H9 (cell line): ENCODE measurements at regions not wholly inside any gene's neighbourhood (a gene's known extent, or its start where the extent isn't known, plus 50 kb on each side); places are given as distances from the start of the nearest gene placed in this dataset.

Experiments used
- DNase-seq: peaks from one replicate; pipeline ENCODE4 v3.0.0-alpha.2; 2017
- H2AFZ ChIP-seq: one replicate; pipeline ENCODE4 v1.6.1; 2013; ENCODE audit warnings: mild to moderate bottlenecking, low read length, control low read depth, moderate library complexity
- H2AK5ac ChIP-seq: 2 replicates; pipeline ENCODE4 v1.6.1; 2013; ENCODE audit warnings: low read length, control low read depth, mixed read lengths; ENCODE audit not compliant: insufficient read length
- H2BK120ac ChIP-seq: one replicate; pipeline ENCODE4 v1.6.1; 2013; ENCODE audit warnings: low read depth, mild to moderate bottlenecking, low read length, control low read depth, inconsistent platforms; ENCODE audit not compliant: poor library complexity, severe bottlenecking
- H2BK12ac ChIP-seq: 2 replicates; pipeline ENCODE4 v1.6.1; 2013; ENCODE audit warnings: low read length, control low read depth, mixed read lengths, low read depth; ENCODE audit not compliant: insufficient read length
- H2BK15ac ChIP-seq: 2 replicates; pipeline ENCODE4 v1.6.1; 2013; ENCODE audit warnings: low read depth, low read length, control low read depth
- H2BK20ac ChIP-seq: one replicate; pipeline ENCODE4 v1.6.1; 2013; ENCODE audit warnings: low read depth, mild to moderate bottlenecking, low read length, control low read depth, inconsistent platforms; ENCODE audit not compliant: poor library complexity, severe bottlenecking
- H2BK5ac ChIP-seq: 2 replicates; pipeline ENCODE4 v1.6.1; 2013; ENCODE audit warnings: low read length, control low read depth, mixed read lengths; ENCODE audit not compliant: insufficient read length
- H3K14ac ChIP-seq: 2 replicates; pipeline ENCODE4 v1.6.1; 2013; ENCODE audit warnings: low read length, control low read depth; ENCODE audit not compliant: insufficient read depth
- H3K18ac ChIP-seq: 2 replicates; pipeline ENCODE4 v1.6.1; 2013; ENCODE audit warnings: low read depth, mild to moderate bottlenecking, mixed read lengths, low read length, control low read depth; ENCODE audit not compliant: insufficient read length
- H3K23ac ChIP-seq: 2 replicates; pipeline ENCODE4 v1.6.1; 2013; ENCODE audit warnings: low read length, control low read depth, mixed read lengths, low read depth; ENCODE audit not compliant: insufficient read length
- H3K23me2 ChIP-seq: 2 replicates; pipeline ENCODE4 v1.6.1; 2013; ENCODE audit warnings: low read depth, mild to moderate bottlenecking, mixed read lengths, low read length, control low read depth; ENCODE audit not compliant: insufficient read length, poor library complexity, severe bottlenecking
- H3K27ac ChIP-seq: 2 replicates; pipeline ENCODE4 v1.5.1; 2013; ENCODE audit warnings: low read length, control low read depth, mixed read lengths, low read depth; ENCODE audit not compliant: insufficient read length
- H3K27me3 ChIP-seq: 2 replicates; pipeline ENCODE4 v1.6.1; 2013; ENCODE audit warnings: low read length, control low read depth, inconsistent platforms; ENCODE audit not compliant: insufficient read depth
- H3K4ac ChIP-seq: 2 replicates; pipeline ENCODE4 v1.6.1; 2013; ENCODE audit warnings: low read depth, mild to moderate bottlenecking, control low read depth, inconsistent platforms, low read length, moderate library complexity
- H3K4me1 ChIP-seq: 2 replicates; pipeline ENCODE4 v1.6.1; 2013; ENCODE audit warnings: low read length, control low read depth, inconsistent platforms; ENCODE audit not compliant: insufficient read depth
- H3K4me2 ChIP-seq: 2 replicates; pipeline ENCODE4 v1.6.1; 2013; ENCODE audit warnings: low read length, control low read depth, mixed read lengths; ENCODE audit not compliant: insufficient read length, insufficient read depth
- H3K56ac ChIP-seq: 2 replicates; pipeline ENCODE4 v1.6.1; 2013; ENCODE audit warnings: low read depth, mild to moderate bottlenecking, mixed read lengths, low read length, control low read depth; ENCODE audit not compliant: insufficient read length
- H3K79me1 ChIP-seq: 2 replicates; pipeline ENCODE4 v1.6.1; 2013; ENCODE audit warnings: low read depth, mild to moderate bottlenecking, moderate library complexity, low read length, control low read depth, inconsistent platforms; ENCODE audit not compliant: insufficient read depth, poor library complexity, severe bottlenecking
- H3K79me2 ChIP-seq: 2 replicates; pipeline ENCODE4 v1.6.1; 2013; ENCODE audit warnings: low read length, control low read depth, inconsistent platforms; ENCODE audit not compliant: insufficient read depth
- H3K9ac ChIP-seq: 2 replicates; pipeline ENCODE4 v1.6.1; 2013; ENCODE audit warnings: low read length, control low read depth, mixed read lengths; ENCODE audit not compliant: insufficient read length; ENCODE audit errors: extremely low read depth
- H3K9me3 ChIP-seq: one replicate; pipeline ENCODE4 v1.6.1; 2013; ENCODE audit warnings: low read depth, low read length, inconsistent platforms; ENCODE audit not compliant: control insufficient read depth
- H3T11ph ChIP-seq: one replicate; pipeline ENCODE4 v1.6.1; 2013; ENCODE audit warnings: mild to moderate bottlenecking, low read length, control low read depth, inconsistent platforms
- H4K20me1 ChIP-seq: one replicate; pipeline ENCODE4 v1.6.1; 2013; ENCODE audit not compliant: control insufficient read depth, insufficient read length, insufficient read depth
- H4K5ac ChIP-seq: 2 replicates; pipeline ENCODE4 v1.6.1; 2013; ENCODE audit warnings: low read depth, mild to moderate bottlenecking, mixed read lengths, low read length, control low read depth; ENCODE audit not compliant: insufficient read length
- H4K8ac ChIP-seq: replicated peaks from 2 replicates; pipeline ENCODE4 v1.6.1; 2013; ENCODE audit warnings: low read length, control low read depth, mixed read lengths, low read depth; ENCODE audit not compliant: insufficient read length
- H4K91ac ChIP-seq: 2 replicates; pipeline ENCODE4 v1.6.1; 2013; ENCODE audit warnings: low read depth, mild to moderate bottlenecking, moderate library complexity, mixed read lengths, low read length, control low read depth; ENCODE audit not compliant: insufficient read length
- H3K27ac Mint-ChIP-seq, 3 experiments: 2 replicates in 2 of 3; 3 replicates in 1 of 3; pipeline ENCODE4 v1.8.0; 2020 to 2021; ENCODE audit warnings: mixed read lengths in 3 of 3, mild to moderate bottlenecking in 1 of 3, moderate library complexity in 1 of 3
- H3K27me3 Mint-ChIP-seq: 2 replicates; pipeline ENCODE4 v1.8.0; 2021; ENCODE audit warnings: low read depth, mild to moderate bottlenecking, moderate library complexity, mixed read lengths
- H3K36me3 Mint-ChIP-seq, 3 experiments: 2 replicates in 2 of 3; 3 replicates in 1 of 3; pipeline ENCODE4 v1.8.0; 2020 to 2021; ENCODE audit warnings: low read depth in 3 of 3, mixed read lengths in 3 of 3; ENCODE audit not compliant: insufficient read depth in 1 of 3
- H3K4me1 Mint-ChIP-seq, 2 experiments: 2 replicates each; pipeline ENCODE4 v1.8.0; 2020; ENCODE audit warnings: mixed read lengths in 2 of 2
- H3K4me3 Mint-ChIP-seq, 2 experiments: 2 replicates in 1 of 2; 3 replicates in 1 of 2; pipeline ENCODE4 v1.8.0; 2020 to 2021; ENCODE audit warnings: mild to moderate bottlenecking in 2 of 2, mixed read lengths in 2 of 2, moderate library complexity in 1 of 2
- H3K9me3 Mint-ChIP-seq, 2 experiments: 2 replicates in 1 of 2; 3 replicates in 1 of 2; pipeline ENCODE4 v1.8.0; 2020; ENCODE audit warnings: mild to moderate bottlenecking in 2 of 2, mixed read lengths in 2 of 2, moderate library complexity in 1 of 2
- WGBS: extraction: QIAGEN DNeasy Blood & Tissue Kit; methylation state at CpG from one replicate; pipeline ENCODE4 v1.1.7; 2013; ENCODE audit warnings: missing lambda C conversion rate, low lambda C conversion rate, mixed read lengths; ENCODE audit not compliant: insufficient read length; ENCODE audit errors: extremely low coverage; 5-methylcytosine and 5-hydroxymethylcytosine counted together
- TF ChIP-seq, protein P1 (sequence below): fragments of 200-600 bp; sonication (generic); conservative IDR thresholded peaks from 3 replicates; pipeline ENCODE4 v1.8.0; 2021; ENCODE audit warnings: antibody characterized with exemption, mild to moderate bottlenecking

DNA sequence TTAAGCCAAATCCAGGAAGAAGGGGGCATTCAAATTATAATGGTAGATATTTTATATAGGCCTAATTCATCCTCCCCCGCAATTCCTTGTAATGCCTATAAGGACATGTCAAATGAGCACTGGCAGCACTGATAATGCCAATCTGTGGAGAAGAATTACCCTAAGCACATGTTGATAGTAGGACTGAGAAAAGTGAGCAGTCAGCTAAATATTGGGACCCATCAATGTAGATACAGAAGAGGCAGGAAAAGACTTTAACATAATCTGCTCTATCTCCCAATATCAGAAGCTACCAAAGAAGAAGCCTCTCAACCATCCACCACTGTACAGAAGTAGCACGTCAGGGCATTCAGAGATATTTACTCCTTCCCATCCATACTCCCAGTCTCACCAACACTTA, 101.3 kb upstream of the REG3A start:
- peaks cover 6 to 8% of the 10 kb centered on the region in 2 experiments; a peak in 3 of 5 replicates for H3K9me3 Mint-ChIP-seq
- no peak overlapping the region for H3K27ac Mint-ChIP-seq
- H3K79me2 ChIP-seq = no peaks in the 10 kb centered on the region
- no peaks in the 10 kb centered on the region for H3K9me3 ChIP-seq
- no peaks in the 10 kb centered on the region for H3K27me3 ChIP-seq
- no peak overlapping the region for H2BK20ac ChIP-seq
- H3K18ac ChIP-seq = no peak overlapping the region
- H3K23ac ChIP-seq = no peak overlapping the region
- H3K36me3 Mint-ChIP-seq = peaks cover 3 to 4% (median 3%) of the 10 kb centered on the region in 3 experiments; a peak in 4 of 7 replicates
- H3T11ph ChIP-seq = no peak overlapping the region
- H2BK15ac ChIP-seq = no peak overlapping the region
- H4K91ac ChIP-seq = no peak overlapping the region
- TF ChIP-seq, protein P1, sequence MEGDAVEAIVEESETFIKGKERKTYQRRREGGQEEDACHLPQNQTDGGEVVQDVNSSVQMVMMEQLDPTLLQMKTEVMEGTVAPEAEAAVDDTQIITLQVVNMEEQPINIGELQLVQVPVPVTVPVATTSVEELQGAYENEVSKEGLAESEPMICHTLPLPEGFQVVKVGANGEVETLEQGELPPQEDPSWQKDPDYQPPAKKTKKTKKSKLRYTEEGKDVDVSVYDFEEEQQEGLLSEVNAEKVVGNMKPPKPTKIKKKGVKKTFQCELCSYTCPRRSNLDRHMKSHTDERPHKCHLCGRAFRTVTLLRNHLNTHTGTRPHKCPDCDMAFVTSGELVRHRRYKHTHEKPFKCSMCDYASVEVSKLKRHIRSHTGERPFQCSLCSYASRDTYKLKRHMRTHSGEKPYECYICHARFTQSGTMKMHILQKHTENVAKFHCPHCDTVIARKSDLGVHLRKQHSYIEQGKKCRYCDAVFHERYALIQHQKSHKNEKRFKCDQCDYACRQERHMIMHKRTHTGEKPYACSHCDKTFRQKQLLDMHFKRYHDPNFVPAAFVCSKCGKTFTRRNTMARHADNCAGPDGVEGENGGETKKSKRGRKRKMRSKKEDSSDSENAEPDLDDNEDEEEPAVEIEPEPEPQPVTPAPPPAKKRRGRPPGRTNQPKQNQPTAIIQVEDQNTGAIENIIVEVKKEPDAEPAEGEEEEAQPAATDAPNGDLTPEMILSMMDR = no peak
- no peaks in the 10 kb centered on the region for H3K79me1 ChIP-seq
- no peaks in the 10 kb centered on the region for H3K4me1 ChIP-seq
- H3K4ac ChIP-seq = no peak overlapping the region
- no peak overlapping the region for H4K8ac ChIP-seq
- H2BK120ac ChIP-seq = no peak overlapping the region
- no peak overlapping the region for H3K27ac ChIP-seq
- H3K4me1 Mint-ChIP-seq = no peaks in the 10 kb centered on the region
- no peak overlapping the region for H3K14ac ChIP-seq
- H2AFZ ChIP-seq = no peak overlapping the region
- WGBS = no CpG with 5 or more reads among the region's 2 CpGs
- no peak overlapping the region for H3K9ac ChIP-seq
- no peak overlapping the region for H3K56ac ChIP-seq
- no peaks in the 10 kb centered on the region for H4K20me1 ChIP-seq
- H3K27me3 Mint-ChIP-seq = no peaks in the 10 kb centered on the region
- H2BK5ac ChIP-seq = no peak overlapping the region
- H4K5ac ChIP-seq = no peak overlapping the region
- H3K4me2 ChIP-seq = no peak overlapping the region
- H3K4me3 Mint-ChIP-seq = no peak overlapping the region
- no peaks in the 10 kb centered on the region for H3K23me2 ChIP-seq
- no peak overlapping the region for H2BK12ac ChIP-seq
- no peak for DNase-seq
- H2AK5ac ChIP-seq = no peak overlapping the region
